ENCODE measurements at regions not wholly inside any gene's neighbourhood (a gene's known extent, or its start where the extent isn't known, plus 50 kb on each side); places are given as distances from the start of the nearest gene placed in this dataset.

DNA sequence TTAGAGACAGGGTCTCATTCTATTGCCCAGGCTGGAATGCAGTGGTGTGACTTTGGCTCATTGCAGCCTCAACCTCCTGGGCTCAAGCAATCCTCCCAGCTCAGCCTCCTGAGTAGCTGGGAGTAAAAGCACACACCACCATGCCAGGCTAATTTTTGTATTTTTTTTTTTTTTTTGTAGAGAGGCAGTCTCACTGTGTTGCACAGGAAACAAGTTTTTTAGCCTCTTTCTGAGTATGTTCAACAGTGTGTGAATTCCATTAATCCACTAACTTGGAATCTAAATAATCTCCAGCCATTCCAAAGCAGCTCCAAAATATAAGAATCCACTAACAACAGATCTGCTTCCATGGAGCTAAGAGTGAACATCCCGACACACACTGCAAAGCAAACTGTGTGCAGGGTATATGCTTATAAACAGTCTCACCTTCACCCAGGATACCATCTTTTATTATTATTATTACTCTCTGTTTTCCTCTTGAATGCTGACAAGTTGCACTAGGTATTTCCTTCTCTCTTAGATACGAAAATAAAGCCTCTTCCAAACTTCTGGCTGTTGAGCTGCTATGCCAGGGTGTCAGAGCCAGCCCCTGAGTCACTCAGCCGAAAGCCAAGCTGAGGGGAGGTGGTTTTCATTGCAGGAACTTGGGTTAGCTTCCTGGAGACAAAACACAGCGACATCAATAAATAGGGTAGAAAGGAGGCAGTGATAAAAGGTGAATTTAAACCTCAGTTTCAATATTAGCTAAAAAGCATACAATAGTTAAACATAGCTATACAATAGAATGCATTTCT lies 264.9 kb downstream of the HIVEP2 start:
- in situ Hi-C loops (cut with HindIII; ENCODE audit: low pct_unique_long_range_greater_than_20kb, low sequenced_read_pairs) = no loop called here
- no peak for TF ChIP-seq JUND (IDR thresholded peaks at IDR 0.05; ENCODE audit: low read depth)
- DNase-seq (ENCODE audit: low read depth in 1 of 2, low spot score in 1 of 2) = no peak

DNA sequence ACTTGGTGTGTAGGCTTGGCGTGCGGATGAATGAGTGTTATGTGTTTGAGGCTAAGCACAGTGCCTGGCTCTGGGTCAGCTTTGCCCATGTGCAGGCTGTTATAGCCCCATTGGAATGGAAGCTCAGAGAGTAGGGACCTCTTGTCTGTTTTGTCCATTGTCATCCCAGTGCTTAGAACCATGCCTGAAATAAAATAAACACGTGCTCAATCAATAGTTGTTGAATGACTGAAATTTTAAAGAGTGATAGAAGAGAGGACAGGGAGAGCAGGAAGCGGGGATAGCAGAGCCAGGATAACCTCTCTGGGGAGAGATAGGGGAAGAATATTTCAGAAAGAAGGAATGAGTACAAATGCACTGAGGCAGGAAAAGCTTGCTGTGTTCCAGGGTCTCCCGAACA lies 263.9 kb downstream of the HIVEP2 start:
- no peak for DNase-seq (ENCODE audit: low read depth in 1 of 2, low spot score in 1 of 2)
- in situ Hi-C loops (cut with HindIII; ENCODE audit: low pct_unique_long_range_greater_than_20kb, low sequenced_read_pairs) = no loop called here
- no peak for TF ChIP-seq JUND (IDR thresholded peaks at IDR 0.05; ENCODE audit: low read depth)

GRCh38 chr6:142682985-142683384 lies 262.0 kb downstream of the HIVEP2 start:
- TF ChIP-seq JUND (IDR thresholded peaks at IDR 0.05; ENCODE audit: low read depth) = no peak
- in situ Hi-C loops (cut with HindIII; ENCODE audit: low pct_unique_long_range_greater_than_20kb, low sequenced_read_pairs) = no loop called here
- no peak for DNase-seq (ENCODE audit: low read depth in 1 of 2, low spot score in 1 of 2)

- in situ Hi-C loops (cut with HindIII; ENCODE audit: low pct_unique_long_range_greater_than_20kb, low sequenced_read_pairs) = no loop called here
- no peak for DNase-seq (ENCODE audit: low read depth in 1 of 2, low spot score in 1 of 2)
- TF ChIP-seq JUND (IDR thresholded peaks at IDR 0.05; ENCODE audit: low read depth) = no peak
Observed at GRCh38 chr6:142683714-142684141, 261.2 kb downstream of the HIVEP2 start.

- no peak for DNase-seq (ENCODE audit: low read depth in 1 of 2, low spot score in 1 of 2)
- TF ChIP-seq JUND (IDR thresholded peaks at IDR 0.05; ENCODE audit: low read depth) = no peak
- in situ Hi-C loops (cut with HindIII; ENCODE audit: low pct_unique_long_range_greater_than_20kb, low sequenced_read_pairs) = no loop called here
Observed at GRCh38 chr6:142684371-142684770, 260.6 kb downstream of the HIVEP2 start.

- in situ Hi-C loops (cut with HindIII; ENCODE audit: low pct_unique_long_range_greater_than_20kb, low sequenced_read_pairs) = no loop called here
- TF ChIP-seq JUND (IDR thresholded peaks at IDR 0.05; ENCODE audit: low read depth) = no peak
- DNase-seq (ENCODE audit: low read depth in 1 of 2, low spot score in 1 of 2) = no peak
Observed at GRCh38 chr6:142685852-142686506, 259.0 kb downstream of the HIVEP2 start.

- in situ Hi-C loops (cut with HindIII; ENCODE audit: low pct_unique_long_range_greater_than_20kb, low sequenced_read_pairs) = no loop called here
- DNase-seq (ENCODE audit: low read depth in 1 of 2, low spot score in 1 of 2) = no peak
- TF ChIP-seq JUND (IDR thresholded peaks at IDR 0.05; ENCODE audit: low read depth) = no peak
Observed at GRCh38 chr6:142686507-142686887, 258.5 kb downstream of the HIVEP2 start.

DNA sequence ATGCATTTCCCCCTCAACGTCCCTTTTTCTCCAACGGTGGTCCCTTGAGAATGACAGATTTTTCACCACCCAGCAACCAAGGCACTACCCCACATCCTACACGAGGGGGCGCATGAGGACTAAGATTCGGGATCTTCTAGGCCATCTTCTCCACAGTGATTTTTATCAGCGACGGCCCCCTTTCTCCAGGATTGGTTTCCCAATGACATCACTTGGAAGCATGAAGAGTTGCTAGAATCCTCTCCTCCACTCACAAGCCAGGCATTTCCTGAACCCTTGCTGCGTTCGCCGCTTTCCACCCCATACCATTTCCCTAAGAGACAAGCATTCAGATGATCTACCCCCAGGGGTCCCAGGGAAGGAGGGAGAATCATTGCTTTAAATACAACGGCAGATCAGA lies 252.0 kb downstream of the HIVEP2 start:
- no peak for TF ChIP-seq JUND (IDR thresholded peaks at IDR 0.05; ENCODE audit: low read depth)
- in situ Hi-C loops (cut with HindIII; ENCODE audit: low pct_unique_long_range_greater_than_20kb, low sequenced_read_pairs) = no loop called here
- DNase-seq (ENCODE audit: low read depth in 1 of 2, low spot score in 1 of 2) = peak in 1 of 2 experiments; percentile 51

DNA sequence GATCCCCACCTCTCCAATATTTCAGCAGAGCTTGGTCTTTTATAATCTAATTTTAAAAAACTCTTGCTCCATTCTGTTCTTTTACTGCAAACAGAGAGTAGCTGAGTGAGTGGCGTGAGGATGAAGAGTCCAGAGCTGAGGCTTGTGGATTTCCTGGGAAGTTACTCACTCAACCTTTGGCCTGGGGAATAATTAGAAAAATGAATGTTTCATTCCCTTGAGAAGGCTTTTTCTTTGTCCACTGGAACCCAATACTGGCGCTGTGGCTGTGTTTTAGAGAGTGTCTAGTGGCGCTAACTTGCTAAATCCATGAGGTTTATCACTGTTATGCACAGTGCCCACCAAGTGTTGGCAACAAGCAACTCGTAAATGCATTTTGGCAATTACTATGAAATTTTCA lies 251.5 kb downstream of the HIVEP2 start:
- in situ Hi-C loops (cut with HindIII; ENCODE audit: low pct_unique_long_range_greater_than_20kb, low sequenced_read_pairs) = no loop called here
- no peak for DNase-seq (ENCODE audit: low read depth in 1 of 2, low spot score in 1 of 2)
- no peak for TF ChIP-seq JUND (IDR thresholded peaks at IDR 0.05; ENCODE audit: low read depth)

GRCh38 chr6:142694054-142694453 lies 250.9 kb downstream of the HIVEP2 start:
- in situ Hi-C loops (cut with HindIII; ENCODE audit: low pct_unique_long_range_greater_than_20kb, low sequenced_read_pairs) = no loop called here
- no peak for TF ChIP-seq JUND (IDR thresholded peaks at IDR 0.05; ENCODE audit: low read depth)
- no peak for DNase-seq (ENCODE audit: low read depth in 1 of 2, low spot score in 1 of 2)

- in situ Hi-C loops (cut with HindIII; ENCODE audit: low pct_unique_long_range_greater_than_20kb, low sequenced_read_pairs) = no loop called here
- DNase-seq (ENCODE audit: low read depth in 1 of 2, low spot score in 1 of 2) = no peak
- TF ChIP-seq JUND (IDR thresholded peaks at IDR 0.05; ENCODE audit: low read depth) = no peak
Observed at GRCh38 chr6:142695016-142695415, 250.0 kb downstream of the HIVEP2 start.

DNA sequence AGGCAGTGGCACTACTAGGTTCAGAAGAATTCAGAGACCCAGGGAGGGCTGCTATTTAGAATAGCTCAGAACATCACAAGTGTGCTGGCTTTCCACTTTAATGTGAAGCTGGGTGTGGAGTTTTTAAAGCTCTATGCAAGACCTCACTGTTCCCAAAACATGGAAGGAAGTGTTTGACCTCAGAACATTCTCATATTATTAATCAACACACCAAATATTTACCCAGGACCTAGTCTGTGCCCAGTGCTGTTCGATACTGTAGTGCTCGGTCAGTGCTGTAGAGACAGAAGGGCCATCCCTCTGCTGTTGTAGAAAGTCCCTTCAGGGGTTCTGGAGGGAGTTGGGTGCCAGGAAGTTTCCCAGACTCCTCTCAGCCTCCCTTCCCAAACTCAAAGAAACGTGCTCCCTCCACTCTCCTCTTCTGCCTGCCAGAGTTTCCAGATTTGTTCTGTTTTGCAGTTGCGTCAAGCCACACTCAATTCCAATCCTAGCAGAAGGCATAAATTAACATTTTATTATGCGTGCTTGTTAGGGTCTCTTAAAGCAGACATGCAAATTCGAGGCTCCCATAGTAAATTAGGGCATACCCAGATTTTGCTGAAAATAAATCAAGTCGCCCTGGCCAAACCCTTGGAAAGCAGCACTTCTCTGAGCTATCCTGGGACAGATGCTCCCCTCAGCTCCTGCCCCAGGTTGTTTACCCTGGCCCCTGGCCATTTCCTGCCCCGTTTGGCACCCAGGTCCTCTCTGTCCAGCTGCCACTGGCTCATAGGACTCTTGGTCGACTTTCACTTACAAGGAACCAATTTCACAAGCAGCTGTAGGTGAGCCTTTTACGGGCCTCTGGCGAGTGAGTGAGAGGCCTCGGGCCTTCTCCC lies 248.6 kb downstream of the HIVEP2 start:
- peak in 1 of 2 experiments; percentile 62 for DNase-seq (ENCODE audit: low read depth in 1 of 2, low spot score in 1 of 2)
- in situ Hi-C loops (cut with HindIII; ENCODE audit: low pct_unique_long_range_greater_than_20kb, low sequenced_read_pairs) = no loop called here
- no peak for TF ChIP-seq JUND (IDR thresholded peaks at IDR 0.05; ENCODE audit: low read depth)

GRCh38 chr6:142697001-142697335 lies 248.0 kb downstream of the HIVEP2 start:
- no peak for TF ChIP-seq JUND (IDR thresholded peaks at IDR 0.05; ENCODE audit: low read depth)
- in situ Hi-C loops (cut with HindIII; ENCODE audit: low pct_unique_long_range_greater_than_20kb, low sequenced_read_pairs) = no loop called here
- no peak for DNase-seq (ENCODE audit: low read depth in 1 of 2, low spot score in 1 of 2)

Measured in T47D (cell line).